GM12873 (cell line): ENCODE measurements at regions not wholly inside any gene's neighbourhood (a gene's known extent, or its start where the extent isn't known, plus 50 kb on each side); places are given as distances from the start of the nearest gene placed in this dataset.

Experiments
- TF ChIP-seq, protein P1 (sequence below): IDR thresholded peaks from 2 replicates; pipeline ENCODE4 v1.5.1; 2012; ENCODE audit warnings: low read depth, mild to moderate bottlenecking, moderate library complexity, low read length, control low read depth; ENCODE audit not compliant: insufficient read depth; ENCODE audit errors: missing control alignments

DNA sequence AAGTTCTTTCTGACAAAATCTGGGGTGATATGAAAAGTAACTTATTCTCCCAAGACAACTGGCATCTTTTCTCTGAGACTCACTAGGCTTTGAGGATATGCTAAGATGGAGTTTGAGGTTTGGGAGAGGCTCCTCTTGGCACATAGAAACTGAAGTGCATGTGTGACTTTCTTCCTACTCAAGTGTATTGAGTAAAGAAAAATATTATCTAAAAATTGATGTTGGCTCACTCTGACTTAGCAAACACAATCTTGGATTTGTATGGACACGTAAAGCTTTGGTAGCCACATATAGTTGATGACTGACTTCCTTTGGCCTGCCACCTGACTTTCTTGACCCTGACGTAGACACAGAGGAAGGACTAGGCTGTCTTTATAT is 71.1 kb upstream of the KLF12 start:
- TF ChIP-seq, protein P1, sequence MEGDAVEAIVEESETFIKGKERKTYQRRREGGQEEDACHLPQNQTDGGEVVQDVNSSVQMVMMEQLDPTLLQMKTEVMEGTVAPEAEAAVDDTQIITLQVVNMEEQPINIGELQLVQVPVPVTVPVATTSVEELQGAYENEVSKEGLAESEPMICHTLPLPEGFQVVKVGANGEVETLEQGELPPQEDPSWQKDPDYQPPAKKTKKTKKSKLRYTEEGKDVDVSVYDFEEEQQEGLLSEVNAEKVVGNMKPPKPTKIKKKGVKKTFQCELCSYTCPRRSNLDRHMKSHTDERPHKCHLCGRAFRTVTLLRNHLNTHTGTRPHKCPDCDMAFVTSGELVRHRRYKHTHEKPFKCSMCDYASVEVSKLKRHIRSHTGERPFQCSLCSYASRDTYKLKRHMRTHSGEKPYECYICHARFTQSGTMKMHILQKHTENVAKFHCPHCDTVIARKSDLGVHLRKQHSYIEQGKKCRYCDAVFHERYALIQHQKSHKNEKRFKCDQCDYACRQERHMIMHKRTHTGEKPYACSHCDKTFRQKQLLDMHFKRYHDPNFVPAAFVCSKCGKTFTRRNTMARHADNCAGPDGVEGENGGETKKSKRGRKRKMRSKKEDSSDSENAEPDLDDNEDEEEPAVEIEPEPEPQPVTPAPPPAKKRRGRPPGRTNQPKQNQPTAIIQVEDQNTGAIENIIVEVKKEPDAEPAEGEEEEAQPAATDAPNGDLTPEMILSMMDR: no peak

DNA sequence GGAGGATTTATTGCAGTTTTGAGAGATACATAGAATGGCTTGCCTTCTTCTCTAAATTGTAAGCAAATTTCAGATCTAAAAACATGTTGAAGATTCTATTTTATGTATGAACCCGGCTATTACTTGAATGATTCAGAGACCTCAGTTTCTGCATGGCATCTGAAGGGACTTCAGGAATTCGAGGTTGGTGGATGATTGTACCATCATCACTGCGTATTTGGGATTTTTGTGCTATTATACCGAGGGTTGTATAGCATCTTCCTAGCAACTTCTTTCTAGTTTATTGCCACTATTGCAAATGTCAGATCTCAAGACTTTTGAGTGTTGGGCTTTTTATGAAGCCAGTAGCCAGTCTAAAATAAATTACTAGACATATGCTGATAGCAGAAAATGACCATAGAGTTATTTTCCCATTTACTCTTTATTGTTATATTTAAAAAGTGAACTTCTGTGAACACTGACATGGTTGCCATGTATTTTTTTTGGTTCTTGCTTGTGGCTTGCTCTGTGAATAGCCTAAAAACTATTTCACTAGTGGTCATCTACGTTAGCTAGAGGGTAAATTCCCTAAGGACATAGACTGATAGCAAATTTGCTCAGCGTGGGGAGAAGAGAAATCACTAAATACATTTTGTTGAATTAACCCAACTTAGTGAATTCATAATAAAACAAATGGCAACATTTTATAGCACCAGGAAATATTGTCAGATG is 70.6 kb upstream of the KLF12 start:
- TF ChIP-seq, protein P1: no peak

DNA sequence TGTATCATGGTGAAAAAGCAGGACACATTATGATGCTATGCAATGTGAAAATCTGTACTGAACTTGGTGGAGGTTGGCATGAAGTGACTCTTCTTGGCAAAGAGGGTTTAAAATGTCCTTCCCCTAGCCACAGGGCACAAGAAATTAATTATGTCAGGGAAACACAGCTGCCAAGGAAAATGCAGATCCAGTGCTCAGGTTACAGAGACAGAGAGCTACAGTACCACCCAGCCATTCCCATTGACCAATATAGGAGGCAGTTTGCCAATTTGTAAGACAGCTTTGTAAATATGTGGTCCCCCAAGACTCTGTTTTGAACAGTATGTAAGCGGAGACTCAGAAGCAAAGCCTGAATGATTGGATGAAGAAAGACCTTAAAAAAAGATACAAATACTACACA is 69.4 kb upstream of the KLF12 start:
- TF ChIP-seq, protein P1: no peak

GRCh38 chr13:74202129-74202813 is 68.1 kb upstream of the KLF12 start:
- TF ChIP-seq, protein P1: no peak

DNA sequence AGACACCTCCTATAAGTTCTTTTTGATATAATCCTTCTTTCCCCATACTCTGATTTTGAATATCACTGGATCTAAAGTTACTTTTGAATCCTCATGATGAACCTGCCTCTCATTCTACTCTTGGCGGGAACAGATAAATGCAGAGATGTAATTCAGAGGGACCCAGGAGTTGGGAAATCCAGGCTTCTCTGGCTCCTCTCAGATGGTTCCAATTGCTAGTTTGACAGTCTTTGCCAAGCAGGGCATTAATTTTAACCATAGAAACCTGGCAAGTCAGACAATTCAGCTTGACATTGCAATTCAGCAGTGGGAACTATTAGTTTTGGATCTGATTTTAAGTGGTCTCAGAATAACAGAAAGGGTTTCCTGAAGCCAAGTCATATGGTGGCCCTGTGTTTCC is 67.3 kb upstream of the KLF12 start:
- TF ChIP-seq, protein P1: no peak

DNA sequence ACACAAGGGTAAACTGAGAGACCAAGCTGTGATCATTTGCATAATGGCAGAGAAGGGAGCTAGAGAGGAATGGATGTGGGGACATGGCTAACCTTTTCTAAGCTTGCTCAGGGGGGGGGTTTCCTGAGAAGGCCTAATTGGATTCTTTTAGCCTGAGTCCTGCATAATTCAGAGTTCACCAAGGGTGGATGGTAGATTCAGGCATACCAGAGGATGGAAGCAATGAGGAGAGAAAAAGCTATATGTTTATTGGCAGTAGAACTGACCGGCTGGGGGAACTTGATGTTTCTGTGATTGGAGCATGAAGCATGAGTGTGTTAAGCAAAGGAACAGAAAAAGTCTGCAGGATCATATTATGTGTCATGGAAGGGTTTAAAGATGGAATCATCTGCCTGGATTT is 65.9 kb upstream of the KLF12 start:
- TF ChIP-seq, protein P1: no peak

DNA sequence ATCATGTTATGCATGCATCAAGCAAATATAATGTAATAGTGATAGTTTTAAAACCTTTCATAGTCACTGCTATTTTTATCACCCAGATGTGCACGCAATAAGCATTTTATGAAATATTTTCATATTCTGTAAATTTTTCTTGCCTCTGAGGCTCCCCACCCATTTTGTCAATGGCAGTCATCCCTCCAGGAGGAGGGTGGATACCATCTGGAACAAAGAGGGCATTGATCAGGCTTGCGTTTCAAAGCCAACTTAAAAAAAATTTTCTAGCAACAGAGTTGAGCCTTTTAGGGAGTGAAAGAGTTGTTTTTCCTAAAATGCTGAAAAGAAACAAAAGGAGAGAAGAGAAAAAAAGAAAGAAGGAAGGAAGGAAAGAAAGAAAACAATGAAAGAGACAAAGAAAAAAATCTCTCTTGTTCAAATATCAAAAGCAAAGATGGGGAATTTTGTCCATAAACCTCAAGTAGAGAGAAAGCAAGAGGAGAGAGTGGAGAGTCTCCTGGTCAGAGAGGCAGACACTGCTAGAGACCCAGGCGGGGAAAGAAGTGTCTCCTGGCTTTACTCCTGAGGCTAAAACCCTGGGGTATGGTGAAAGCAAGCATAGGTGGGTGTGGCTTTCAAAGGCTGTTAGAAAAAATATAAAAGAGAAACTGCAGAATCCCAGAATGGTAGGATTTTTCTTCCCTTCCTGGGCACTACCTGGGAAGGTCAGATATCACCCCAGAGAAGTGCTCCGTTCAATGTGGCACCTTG is 63.6 kb upstream of the KLF12 start:
- TF ChIP-seq, protein P1: no peak
